ENCODE measurements at regions not wholly inside any gene's neighbourhood (a gene's known extent, or its start where the extent isn't known, plus 50 kb on each side); places are given as distances from the start of the nearest gene placed in this dataset.

GRCh38 chr5:166270712-166271111 is 2020.7 kb upstream of the WWC1 start:
- TF ChIP-seq EZH2 (IDR thresholded peaks at IDR 0.05; ENCODE audit: borderline replicate concordance, low read depth, low read length, severe bottlenecking) (no peak), POLR2A (IDR thresholded peaks at IDR 0.05; ENCODE audit: low read depth, low read length) (no peak), GATA2 (IDR thresholded peaks at IDR 0.05; ENCODE audit: insufficient read depth, insufficient read length, low read depth, low read length) (no peak)

Data from endothelial cell of umbilical vein (primary cell).